Activated CD8-positive, alpha-beta T cell treated with anti-CD3 and anti-CD28 coated beads for 36 hours (primary cell): ENCODE measurements at regions not wholly inside any gene's neighbourhood (a gene's known extent, or its start where the extent isn't known, plus 50 kb on each side); places are given as distances from the start of the nearest gene placed in this dataset.

Experiments used
- ATAC-seq: fragments of 200-7000 bp; cut with Tn5 transposase; one replicate; pipeline ENCODE4 v1.10.0; 2021; ENCODE audit warnings: mild to moderate bottlenecking, moderate library complexity
- CTCF ChIA-PET: fragments of 350-600 bp; sonication (Branson Sonifier 250); formaldehyde crosslinking; loops from one replicate; lab custom pipeline; 2021; ENCODE audit warnings: antibody characterized with exemption; lab: Charles Lee
- POLR2A ChIA-PET: fragments of 350-600 bp; sonication (Branson Sonifier 250); formaldehyde crosslinking; loops from one replicate; lab custom pipeline; 2021; ENCODE audit warnings: antibody characterized with exemption; lab: Charles Lee
- DNase-seq: peaks from one replicate; pipeline ENCODE4 v3.0.0-alpha.2; 2020
- H3K27ac Mint-ChIP-seq: one replicate; pipeline ENCODE4 v1.8.0; 2021; ENCODE audit warnings: mild to moderate bottlenecking, mixed read lengths
- H3K27me3 Mint-ChIP-seq: one replicate; pipeline ENCODE4 v1.8.0; 2021; ENCODE audit warnings: mixed read lengths
- H3K36me3 Mint-ChIP-seq: one replicate; pipeline ENCODE4 v1.8.0; 2021; ENCODE audit warnings: low read depth, mixed read lengths
- H3K4me1 Mint-ChIP-seq: one replicate; pipeline ENCODE4 v1.8.0; 2021; ENCODE audit warnings: low read depth, mixed read lengths
- H3K4me3 Mint-ChIP-seq: one replicate; pipeline ENCODE4 v1.8.0; 2021; ENCODE audit warnings: mild to moderate bottlenecking, moderate library complexity, mixed read lengths
- H3K9me3 Mint-ChIP-seq: one replicate; pipeline ENCODE4 v1.8.0; 2021; ENCODE audit warnings: mixed read lengths
- intact Hi-C: fragments of 100-400 bp; cut with micrococcal nuclease; formaldehyde crosslinking; loops from one replicate; pipeline ENCODE4 v1.10.0; 2022
- TF ChIP-seq, protein P1 (sequence below): fragments of 200-600 bp; IDR thresholded peaks from one replicate; pipeline ENCODE4 v1.8.0; 2022; ENCODE audit warnings: antibody characterized with exemption, mild to moderate bottlenecking

DNA sequence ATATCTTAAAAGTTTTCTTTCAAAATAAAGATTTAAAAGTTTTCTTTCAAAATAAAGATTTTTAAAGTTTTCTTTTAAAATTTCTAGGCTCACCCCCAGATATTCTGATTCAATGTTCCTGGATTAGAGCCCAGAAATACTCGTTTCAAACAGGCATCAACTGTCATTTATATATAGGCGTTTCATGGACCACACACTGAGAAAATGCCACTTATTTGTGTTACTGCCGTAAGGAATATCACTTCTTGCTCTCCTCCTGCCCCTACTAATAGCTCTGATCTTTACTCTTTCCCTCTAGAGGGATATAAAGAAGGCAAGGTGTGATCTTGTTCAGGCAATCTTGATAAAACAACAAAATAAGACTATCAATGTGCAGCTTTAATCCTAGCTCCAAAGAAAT, 1324.1 kb downstream of the CDH8 start:
- Mint-ChIP-seq H3K27me3 (no peaks in the 10 kb centered on the region), H3K27ac (no peak overlapping the region), H3K36me3 (no peaks in the 10 kb centered on the region), H3K4me1 (no peaks in the 10 kb centered on the region), H3K9me3 (peaks cover 12% of the 10 kb centered on the region), H3K4me3 (no peak overlapping the region)
- intact Hi-C loops, result no loop called here
- ChIA-PET POLR2A (no interaction called here), CTCF (no interaction called here)
- no peak for DNase-seq
- TF ChIP-seq, protein P1, sequence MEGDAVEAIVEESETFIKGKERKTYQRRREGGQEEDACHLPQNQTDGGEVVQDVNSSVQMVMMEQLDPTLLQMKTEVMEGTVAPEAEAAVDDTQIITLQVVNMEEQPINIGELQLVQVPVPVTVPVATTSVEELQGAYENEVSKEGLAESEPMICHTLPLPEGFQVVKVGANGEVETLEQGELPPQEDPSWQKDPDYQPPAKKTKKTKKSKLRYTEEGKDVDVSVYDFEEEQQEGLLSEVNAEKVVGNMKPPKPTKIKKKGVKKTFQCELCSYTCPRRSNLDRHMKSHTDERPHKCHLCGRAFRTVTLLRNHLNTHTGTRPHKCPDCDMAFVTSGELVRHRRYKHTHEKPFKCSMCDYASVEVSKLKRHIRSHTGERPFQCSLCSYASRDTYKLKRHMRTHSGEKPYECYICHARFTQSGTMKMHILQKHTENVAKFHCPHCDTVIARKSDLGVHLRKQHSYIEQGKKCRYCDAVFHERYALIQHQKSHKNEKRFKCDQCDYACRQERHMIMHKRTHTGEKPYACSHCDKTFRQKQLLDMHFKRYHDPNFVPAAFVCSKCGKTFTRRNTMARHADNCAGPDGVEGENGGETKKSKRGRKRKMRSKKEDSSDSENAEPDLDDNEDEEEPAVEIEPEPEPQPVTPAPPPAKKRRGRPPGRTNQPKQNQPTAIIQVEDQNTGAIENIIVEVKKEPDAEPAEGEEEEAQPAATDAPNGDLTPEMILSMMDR, result no peak
- no peak for ATAC-seq

DNA sequence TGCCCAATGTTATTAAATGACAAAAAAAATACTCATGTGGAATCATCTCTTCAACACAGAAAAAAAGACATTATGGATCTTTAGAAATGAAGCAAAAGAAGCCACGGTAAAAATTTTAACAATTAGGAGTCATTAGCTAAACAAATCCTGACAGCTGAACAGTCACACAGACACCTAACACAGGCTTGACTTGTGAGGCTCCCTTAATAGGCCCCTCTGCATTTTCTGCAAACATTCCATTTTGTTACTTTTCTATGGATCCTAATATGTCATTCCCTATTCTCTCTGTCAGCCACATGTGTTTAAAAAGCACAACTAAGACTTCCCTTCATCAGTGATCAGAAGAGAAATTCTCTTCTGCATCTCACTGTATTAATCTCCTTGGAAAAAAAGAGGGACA, 1331.5 kb downstream of the CDH8 start:
- H3K36me3 Mint-ChIP-seq, result no peaks in the 10 kb centered on the region
- H3K9me3 Mint-ChIP-seq, result peaks cover 9% of the 10 kb centered on the region
- no peak overlapping the region for H3K4me3 Mint-ChIP-seq
- ChIA-PET CTCF (no interaction called here), POLR2A (no interaction called here)
- TF ChIP-seq, protein P1, result no peak
- H3K27me3 Mint-ChIP-seq, result no peaks in the 10 kb centered on the region
- no peak overlapping the region for H3K27ac Mint-ChIP-seq
- intact Hi-C loops, result no loop called here
- ATAC-seq (no peak), DNase-seq (no peak)
- no peaks in the 10 kb centered on the region for H3K4me1 Mint-ChIP-seq

DNA sequence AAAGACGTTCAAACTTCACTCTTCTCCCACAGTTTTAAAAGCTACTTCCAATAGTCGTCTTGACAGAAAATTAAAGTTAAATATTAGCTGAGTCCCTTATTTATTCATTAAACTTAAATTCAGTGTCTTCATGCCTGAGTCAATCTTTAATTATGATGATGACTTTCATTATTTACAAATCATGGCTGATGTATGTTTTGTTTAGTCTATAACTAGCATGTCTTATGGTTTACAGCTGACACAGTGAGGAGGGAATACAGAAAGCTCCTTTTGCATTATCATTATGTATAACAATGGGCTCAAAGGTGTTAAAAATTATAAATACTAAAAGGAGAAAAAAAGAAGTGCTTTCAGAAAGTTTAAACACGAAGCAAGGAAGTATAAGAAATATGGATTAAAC, 1333.1 kb downstream of the CDH8 start:
- DNase-seq (no peak), ATAC-seq (no peak)
- TF ChIP-seq, protein P1, result no peak
- no peak overlapping the region for H3K4me3 Mint-ChIP-seq
- no peaks in the 10 kb centered on the region for H3K36me3 Mint-ChIP-seq
- intact Hi-C loops, result no loop called here
- peaks cover 11% of the 10 kb centered on the region for H3K9me3 Mint-ChIP-seq
- no peaks in the 10 kb centered on the region for H3K27me3 Mint-ChIP-seq
- H3K27ac Mint-ChIP-seq, result no peak overlapping the region
- no peaks in the 10 kb centered on the region for H3K4me1 Mint-ChIP-seq
- CTCF ChIA-PET, result no interaction called here
- POLR2A ChIA-PET, result no interaction called here

DNA sequence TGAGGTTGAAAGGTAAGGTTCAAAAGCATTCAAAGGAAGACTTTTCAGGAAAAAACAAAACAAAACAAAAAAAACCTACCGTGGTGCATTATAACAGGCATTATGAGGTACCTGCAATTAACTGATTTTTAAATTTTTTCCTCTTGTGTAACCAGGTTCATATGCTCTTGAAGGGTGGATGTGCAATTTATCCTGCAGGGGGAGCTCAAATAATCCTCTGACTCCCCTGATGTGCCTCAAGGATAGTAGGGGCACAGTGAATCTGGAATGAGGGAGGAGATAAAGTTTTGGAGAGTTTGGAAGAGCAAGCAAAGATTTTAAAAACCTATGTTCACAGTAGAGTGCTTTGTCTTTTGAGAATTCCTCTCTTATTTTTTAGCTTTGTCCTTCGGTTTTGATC, 1349.4 kb downstream of the CDH8 start:
- Mint-ChIP-seq H3K4me1 (no peaks in the 10 kb centered on the region), H3K9me3 (peaks cover 19% of the 10 kb centered on the region), H3K4me3 (no peak overlapping the region), H3K27ac (no peak overlapping the region), H3K27me3 (no peaks in the 10 kb centered on the region), H3K36me3 (no peaks in the 10 kb centered on the region)
- TF ChIP-seq, protein P1, result no peak
- DNase-seq (no peak), ATAC-seq (no peak)
- POLR2A ChIA-PET, result no interaction called here
- intact Hi-C loops, result no loop called here
- CTCF ChIA-PET, result no interaction called here

DNA sequence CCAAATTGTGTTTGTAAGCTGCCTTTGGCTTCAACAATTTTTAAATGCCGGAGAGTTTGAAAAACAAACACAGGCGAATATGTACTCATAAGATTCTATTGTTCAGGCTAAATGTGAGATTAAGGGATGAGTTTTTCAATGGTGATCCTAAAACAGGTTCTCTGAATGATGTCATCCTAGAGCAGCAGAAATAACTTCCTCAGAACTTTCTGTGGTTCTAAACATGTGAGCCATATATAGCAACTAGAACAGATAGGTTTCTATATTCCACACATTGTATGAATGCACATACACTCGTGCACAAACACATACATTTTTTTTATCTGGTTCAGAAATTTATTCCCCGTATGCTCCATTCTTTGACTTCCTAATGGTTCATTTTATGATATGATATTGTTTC, 1352.2 kb downstream of the CDH8 start:
- no peak overlapping the region for H3K4me3 Mint-ChIP-seq
- H3K9me3 Mint-ChIP-seq, result peaks cover 19% of the 10 kb centered on the region
- H3K27me3 Mint-ChIP-seq, result no peaks in the 10 kb centered on the region
- no peaks in the 10 kb centered on the region for H3K36me3 Mint-ChIP-seq
- no peaks in the 10 kb centered on the region for H3K4me1 Mint-ChIP-seq
- ATAC-seq, result no peak
- POLR2A ChIA-PET, result no interaction called here
- intact Hi-C loops, result no loop called here
- TF ChIP-seq, protein P1, result no peak
- DNase-seq, result no peak
- H3K27ac Mint-ChIP-seq, result no peak overlapping the region
- CTCF ChIA-PET, result no interaction called here
